Adrenal gland (tissue), 5 donors: ENCODE measurements at regions not wholly inside any gene's neighbourhood (a gene's known extent, or its start where the extent isn't known, plus 50 kb on each side); places are given as distances from the start of the nearest gene placed in this dataset.

Experiments
- CTCF ChIP-seq, 6 experiments: fragments of 450-650 bp in 4 of 6; fragments of 200-600 bp in 2 of 6; sonication (generic) in 1 of 6; IDR thresholded peaks; 1 replicate in 5 of 6; 2 replicates in 1 of 6; pipeline versions ENCODE4 v1.5.1 to v1.8.0; 2016 to 2021; ENCODE audit warnings: antibody characterized with exemption in 6 of 6, mild to moderate bottlenecking in 2 of 6, moderate library complexity in 1 of 6
- POLR2A ChIP-seq, 2 donors: fragments of 450-650 bp; IDR thresholded peaks; one replicate each; pipeline ENCODE4 v1.6.1; 2017; ENCODE audit warnings: antibody characterized with exemption in 2 of 2, mild to moderate bottlenecking in 2 of 2, moderate library complexity in 1 of 2
- donor health status: DM: no; HTN: no; CAD: no.

- no peak for TF ChIP-seq CTCF (IDR thresholded peaks at IDR 0.05)
- no peak for TF ChIP-seq POLR2A (IDR thresholded peaks at IDR 0.05)
Measured at GRCh38 chr10:107834706-107835105, 670.2 kb upstream of the SORCS1 start.
